Neural progenitor cell (in vitro differentiated cells): ENCODE measurements at regions not wholly inside any gene's neighbourhood (a gene's known extent, or its start where the extent isn't known, plus 50 kb on each side); places are given as distances from the start of the nearest gene placed in this dataset.
"Not testable (repeated sequence)": the region's sequence is repeated elsewhere in the genome, so short reads cannot be mapped to it uniquely, and the experiment has no call there.

ENCODE experiments used
- DNase-seq: peaks from one replicate; pipeline ENCODE4 v3.0.0-alpha.2; 2016; ENCODE audit warnings: low spot score
- H2AFZ ChIP-seq: fragments of 200-600 bp; sonication (generic); replicated peaks from 2 replicates; pipeline ENCODE4 v1.6.1; 2016; ENCODE audit warnings: antibody characterized with exemption
- H3F3A ChIP-seq: fragments of 200-600 bp; sonication (generic); 2 replicates; pipeline ENCODE4 v1.6.1; 2016; ENCODE audit warnings: antibody characterized with exemption, low read depth
- H3K27ac ChIP-seq: fragments of 200-600 bp; sonication (generic); 2 replicates; pipeline ENCODE4 v1.5.1; 2016; ENCODE audit warnings: mild to moderate bottlenecking
- H3K27me3 ChIP-seq: fragments of 200-600 bp; sonication (generic); 2 replicates; pipeline ENCODE4 v1.6.1; 2016; ENCODE audit warnings: mild to moderate bottlenecking, moderate library complexity
- H3K36me3 ChIP-seq: fragments of 200-600 bp; sonication (generic); 2 replicates; pipeline ENCODE4 v1.5.1; 2016
- H3K4me1 ChIP-seq: fragments of 200-600 bp; sonication (generic); 2 replicates; pipeline ENCODE4 v1.6.1; 2016; ENCODE audit warnings: mixed run types
- H3K4me2 ChIP-seq: fragments of 200-600 bp; sonication (generic); 2 replicates; pipeline ENCODE4 v1.6.1; 2016
- H3K4me3 ChIP-seq: fragments of 200-600 bp; sonication (generic); 2 replicates; pipeline ENCODE4 v1.5.1; 2016
- H3K79me2 ChIP-seq: fragments of 200-600 bp; sonication (generic); 2 replicates; pipeline ENCODE4 v1.6.1; 2016; ENCODE audit warnings: low read depth
- H3K9ac ChIP-seq: fragments of 200-600 bp; sonication (generic); 2 replicates; pipeline ENCODE4 v1.6.1; 2016
- H3K9me3 ChIP-seq: fragments of 200-600 bp; sonication (generic); 2 replicates; pipeline ENCODE4 v1.5.1; 2016; ENCODE audit warnings: low read depth
- H4K20me1 ChIP-seq: fragments of 200-600 bp; sonication (generic); 2 replicates; pipeline ENCODE4 v1.6.1; 2016; ENCODE audit warnings: low read depth
- H3K27ac Mint-ChIP-seq: 3 replicates; pipeline ENCODE4 v1.8.0; 2021; ENCODE audit warnings: mixed read lengths
- H3K27me3 Mint-ChIP-seq: 2 replicates; pipeline ENCODE4 v1.8.0; 2022; ENCODE audit warnings: low read depth, mild to moderate bottlenecking, inconsistent platforms, moderate library complexity, mixed read lengths; ENCODE audit not compliant: insufficient read depth
- H3K36me3 Mint-ChIP-seq: 3 replicates; pipeline ENCODE4 v1.8.0; 2021; ENCODE audit warnings: mixed read lengths
- H3K4me1 Mint-ChIP-seq: 3 replicates; pipeline ENCODE4 v1.8.0; 2021; ENCODE audit warnings: mixed read lengths
- H3K4me3 Mint-ChIP-seq: 3 replicates; pipeline ENCODE4 v1.8.0; 2021; ENCODE audit warnings: mild to moderate bottlenecking, moderate library complexity, mixed read lengths
- H3K9me3 Mint-ChIP-seq: 3 replicates; pipeline ENCODE4 v1.8.0; 2020; ENCODE audit warnings: mixed read lengths
- EZH2 ChIP-seq: fragments of 200-600 bp; sonication (generic); IDR thresholded peaks from 2 replicates; pipeline ENCODE4 v1.6.1; 2017; ENCODE audit warnings: antibody characterized with exemption, mild to moderate bottlenecking, moderate library complexity
- EZH2phosphoT487 ChIP-seq: fragments of 200-600 bp; sonication (generic); IDR thresholded peaks from 2 replicates; pipeline ENCODE4 v1.6.1; 2017; ENCODE audit warnings: antibody characterized with exemption
- TF ChIP-seq, protein P1 (sequence below): fragments of 200-600 bp; sonication (generic); IDR thresholded peaks from 2 replicates; pipeline ENCODE4 v1.5.1; 2017; ENCODE audit warnings: antibody characterized with exemption, mild to moderate bottlenecking

DNA sequence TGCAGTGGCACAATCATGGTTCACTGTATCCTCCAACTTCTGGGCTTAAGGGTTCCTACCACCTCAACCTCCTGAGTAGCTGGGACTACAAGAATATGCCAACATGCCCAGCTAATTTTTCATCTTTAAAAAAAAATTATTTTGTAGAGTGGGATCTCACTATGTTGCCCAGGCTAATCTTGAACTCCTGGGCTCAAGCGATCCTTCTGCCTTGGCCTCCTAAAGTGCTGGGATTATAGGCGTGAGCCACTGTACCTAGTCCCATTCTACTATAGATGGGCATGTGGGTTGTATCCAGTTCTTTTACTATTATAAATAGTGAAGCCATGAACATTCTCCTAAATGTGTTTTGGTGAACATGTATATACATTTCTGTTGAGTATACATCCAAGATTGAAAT lies 57.9 kb upstream of the PAXBP1 start:
- Mint-ChIP-seq H3K27ac (no peak overlapping the region), H3K4me3 (no peak overlapping the region), H3K4me1 (no peaks in the 10 kb centered on the region), H3K9me3 (no peaks in the 10 kb centered on the region), H3K27me3 (peaks cover 3% of the 10 kb centered on the region), H3K36me3 (no peaks in the 10 kb centered on the region)
- Histone ChIP-seq H3K79me2 (no peaks in the 10 kb centered on the region), H3K27ac (no peak overlapping the region), H3K9me3 (no peaks in the 10 kb centered on the region), H3K4me3 (no peak overlapping the region), H3K9ac (no peak overlapping the region), H2AFZ (no peak overlapping the region), H3K27me3 (peaks cover 4% of the 10 kb centered on the region), H4K20me1 (no peaks in the 10 kb centered on the region), H3K4me2 (no peak overlapping the region), H3F3A (peaks cover 2% of the 10 kb centered on the region), H3K36me3 (no peaks in the 10 kb centered on the region), H3K4me1 (peaks cover 7% of the 10 kb centered on the region)
- DNase-seq = no peak
- TF ChIP-seq, protein P1, sequence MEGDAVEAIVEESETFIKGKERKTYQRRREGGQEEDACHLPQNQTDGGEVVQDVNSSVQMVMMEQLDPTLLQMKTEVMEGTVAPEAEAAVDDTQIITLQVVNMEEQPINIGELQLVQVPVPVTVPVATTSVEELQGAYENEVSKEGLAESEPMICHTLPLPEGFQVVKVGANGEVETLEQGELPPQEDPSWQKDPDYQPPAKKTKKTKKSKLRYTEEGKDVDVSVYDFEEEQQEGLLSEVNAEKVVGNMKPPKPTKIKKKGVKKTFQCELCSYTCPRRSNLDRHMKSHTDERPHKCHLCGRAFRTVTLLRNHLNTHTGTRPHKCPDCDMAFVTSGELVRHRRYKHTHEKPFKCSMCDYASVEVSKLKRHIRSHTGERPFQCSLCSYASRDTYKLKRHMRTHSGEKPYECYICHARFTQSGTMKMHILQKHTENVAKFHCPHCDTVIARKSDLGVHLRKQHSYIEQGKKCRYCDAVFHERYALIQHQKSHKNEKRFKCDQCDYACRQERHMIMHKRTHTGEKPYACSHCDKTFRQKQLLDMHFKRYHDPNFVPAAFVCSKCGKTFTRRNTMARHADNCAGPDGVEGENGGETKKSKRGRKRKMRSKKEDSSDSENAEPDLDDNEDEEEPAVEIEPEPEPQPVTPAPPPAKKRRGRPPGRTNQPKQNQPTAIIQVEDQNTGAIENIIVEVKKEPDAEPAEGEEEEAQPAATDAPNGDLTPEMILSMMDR = no peak
- TF ChIP-seq EZH2phosphoT487 = no peak
- no peak for TF ChIP-seq EZH2

DNA sequence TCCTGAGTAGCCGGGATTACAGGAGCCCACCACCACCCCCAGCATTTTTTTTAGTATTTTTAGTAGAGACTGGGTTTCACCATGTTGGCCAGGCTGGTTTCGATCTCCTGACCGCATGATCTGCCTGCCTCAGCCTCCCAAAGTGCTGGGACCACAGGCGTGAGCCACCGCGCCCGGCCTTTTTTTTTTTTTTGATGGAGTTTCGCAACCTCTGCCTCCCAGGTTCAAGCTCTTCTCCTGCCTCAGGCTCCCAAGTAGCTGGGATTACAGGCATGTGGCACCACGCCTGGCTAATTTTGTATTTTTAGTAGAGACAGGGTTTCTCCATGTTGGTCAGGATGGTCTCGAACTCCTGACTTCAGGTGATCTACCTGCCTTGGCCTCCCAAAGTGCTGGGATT lies 60.2 kb upstream of the PAXBP1 start:
- not testable (repeated sequence) for H3K9ac ChIP-seq, H3K9me3 Mint-ChIP-seq, H3K27ac ChIP-seq, H3K4me1 Mint-ChIP-seq, H3K4me2 ChIP-seq, H3K4me3 Mint-ChIP-seq, H3K36me3 ChIP-seq, DNase-seq, H3K79me2 ChIP-seq, H3K4me3 ChIP-seq, H3K27me3 Mint-ChIP-seq, H4K20me1 ChIP-seq, H3K9me3 ChIP-seq, H3K36me3 Mint-ChIP-seq, H3K27me3 ChIP-seq, H3K27ac Mint-ChIP-seq, H2AFZ ChIP-seq
- Histone ChIP-seq H3F3A (peaks cover 16% of the 10 kb centered on the region), H3K4me1 (peaks cover 19% of the 10 kb centered on the region)

DNA sequence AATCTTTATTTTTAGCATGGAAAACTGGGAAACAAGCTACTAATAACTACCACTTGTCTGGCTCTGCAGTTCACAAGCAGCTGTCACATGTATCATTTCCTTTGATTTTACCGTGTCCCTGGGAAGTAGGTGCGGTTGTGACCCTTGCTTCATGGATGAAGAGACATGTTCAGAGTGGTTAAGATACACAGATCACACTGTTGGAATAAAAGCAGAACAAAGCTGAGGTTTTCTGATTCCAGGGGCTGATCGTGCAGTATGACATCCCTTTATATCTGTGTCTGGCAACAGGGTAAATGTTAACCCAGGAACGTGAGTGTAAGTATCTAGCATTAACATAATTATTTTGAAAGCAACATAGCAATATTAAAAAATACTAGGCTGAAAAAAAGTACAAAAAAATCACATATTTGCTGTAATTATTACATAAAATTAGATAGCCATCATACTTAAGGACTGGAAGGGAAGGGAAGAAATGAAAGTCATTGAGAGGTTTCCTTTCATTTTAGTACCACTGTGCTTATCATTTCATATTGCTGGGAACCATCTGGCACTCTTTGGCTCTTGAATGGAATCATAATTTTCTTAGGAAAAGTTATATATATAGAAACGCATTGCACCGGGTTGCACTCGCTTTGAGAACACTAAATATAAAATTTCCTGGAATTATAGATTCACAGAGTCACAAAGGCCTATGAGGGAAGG lies 62.8 kb upstream of the PAXBP1 start:
- no peak overlapping the region for H3K9ac ChIP-seq
- no peaks in the 10 kb centered on the region for H3K79me2 ChIP-seq
- TF ChIP-seq EZH2 = no peak
- TF ChIP-seq, protein P1 = no peak
- no peak for TF ChIP-seq EZH2phosphoT487
- peaks cover 4% of the 10 kb centered on the region for H3K27me3 ChIP-seq
- peaks cover 10% of the 10 kb centered on the region for H3K4me1 Mint-ChIP-seq
- peaks cover 16% of the 10 kb centered on the region for H3F3A ChIP-seq
- no peaks in the 10 kb centered on the region for H3K36me3 Mint-ChIP-seq
- H2AFZ ChIP-seq = no peak overlapping the region
- no peaks in the 10 kb centered on the region for H3K9me3 ChIP-seq
- no peak for DNase-seq
- no peaks in the 10 kb centered on the region for H3K36me3 ChIP-seq
- no peaks in the 10 kb centered on the region for H4K20me1 ChIP-seq
- H3K4me3 ChIP-seq = no peak overlapping the region
- peaks cover 19% of the 10 kb centered on the region for H3K4me1 ChIP-seq
- H3K27me3 Mint-ChIP-seq = peaks cover 8% of the 10 kb centered on the region
- no peak overlapping the region for H3K27ac ChIP-seq
- H3K27ac Mint-ChIP-seq = no peak overlapping the region
- no peak overlapping the region for H3K4me3 Mint-ChIP-seq
- peak overlapping the region; percentile 65 for H3K4me2 ChIP-seq
- no peaks in the 10 kb centered on the region for H3K9me3 Mint-ChIP-seq

DNA sequence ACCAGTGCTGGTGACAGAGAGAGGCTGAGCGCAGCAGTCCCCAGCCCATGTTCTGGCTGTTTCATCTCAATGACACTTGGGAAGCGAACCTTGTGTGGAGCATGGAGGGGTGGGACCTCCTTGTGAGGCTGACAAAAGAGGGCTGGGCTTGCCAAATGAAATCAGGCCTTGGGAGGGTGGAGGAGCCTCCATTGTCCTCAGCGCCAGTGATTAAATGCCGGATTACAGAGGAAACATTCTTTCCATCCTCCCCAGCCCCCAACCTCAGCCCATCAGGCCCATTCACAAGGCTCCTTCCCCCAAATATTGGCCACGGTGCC lies 63.3 kb upstream of the PAXBP1 start:
- Histone ChIP-seq H3K4me1 (peaks cover 19% of the 10 kb centered on the region), H3K27ac (no peak overlapping the region), H3K36me3 (no peaks in the 10 kb centered on the region), H3F3A (peaks cover 16% of the 10 kb centered on the region), H3K27me3 (peaks cover 4% of the 10 kb centered on the region), H4K20me1 (no peaks in the 10 kb centered on the region), H3K4me3 (no peak overlapping the region), H3K79me2 (no peaks in the 10 kb centered on the region), H3K4me2 (peak overlapping the region; percentile 65), H2AFZ (no peak overlapping the region), H3K9ac (no peak overlapping the region), H3K9me3 (no peaks in the 10 kb centered on the region)
- peak; percentile 90 for DNase-seq
- H3K36me3 Mint-ChIP-seq = no peaks in the 10 kb centered on the region
- no peak for TF ChIP-seq EZH2phosphoT487
- TF ChIP-seq, protein P1 = no peak
- TF ChIP-seq EZH2 = no peak
- H3K9me3 Mint-ChIP-seq = no peaks in the 10 kb centered on the region
- peaks cover 9% of the 10 kb centered on the region for H3K27me3 Mint-ChIP-seq
- peaks cover 10% of the 10 kb centered on the region for H3K4me1 Mint-ChIP-seq
- H3K4me3 Mint-ChIP-seq = no peak overlapping the region
- no peak overlapping the region for H3K27ac Mint-ChIP-seq
